ENCODE measurements at regions not wholly inside any gene's neighbourhood (a gene's known extent, or its start where the extent isn't known, plus 50 kb on each side); places are given as distances from the start of the nearest gene placed in this dataset.

DNA sequence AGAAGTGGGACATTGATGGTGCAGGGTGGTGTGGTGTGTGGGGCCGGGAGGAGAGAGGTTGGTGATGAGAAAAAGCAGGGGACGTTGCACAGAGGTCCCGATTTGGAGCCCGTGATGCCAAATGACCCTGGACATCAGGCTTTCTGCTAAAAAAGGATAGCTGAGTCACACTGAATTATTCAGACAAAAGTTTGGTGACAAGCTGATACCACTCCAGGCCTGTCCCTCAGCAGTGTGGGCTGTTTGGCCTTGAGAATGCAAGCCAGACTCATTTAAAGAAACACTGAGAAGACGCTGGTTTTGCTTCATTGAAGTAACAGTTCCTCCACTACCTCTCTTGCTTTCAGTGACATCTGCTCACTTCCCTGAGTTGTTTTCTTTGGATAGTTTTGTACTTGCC, 262.1 kb upstream of the PWP1 start:
- no peaks in the 10 kb centered on the region for H3K9me3 ChIP-seq
- ATAC-seq (no peak), DNase-seq (no peak)
- H3K27ac ChIP-seq, result no peak overlapping the region
- H3K36me3 ChIP-seq, result no peaks in the 10 kb centered on the region
- H3K4me3 ChIP-seq, result no peak overlapping the region
- TF ChIP-seq, protein P1, sequence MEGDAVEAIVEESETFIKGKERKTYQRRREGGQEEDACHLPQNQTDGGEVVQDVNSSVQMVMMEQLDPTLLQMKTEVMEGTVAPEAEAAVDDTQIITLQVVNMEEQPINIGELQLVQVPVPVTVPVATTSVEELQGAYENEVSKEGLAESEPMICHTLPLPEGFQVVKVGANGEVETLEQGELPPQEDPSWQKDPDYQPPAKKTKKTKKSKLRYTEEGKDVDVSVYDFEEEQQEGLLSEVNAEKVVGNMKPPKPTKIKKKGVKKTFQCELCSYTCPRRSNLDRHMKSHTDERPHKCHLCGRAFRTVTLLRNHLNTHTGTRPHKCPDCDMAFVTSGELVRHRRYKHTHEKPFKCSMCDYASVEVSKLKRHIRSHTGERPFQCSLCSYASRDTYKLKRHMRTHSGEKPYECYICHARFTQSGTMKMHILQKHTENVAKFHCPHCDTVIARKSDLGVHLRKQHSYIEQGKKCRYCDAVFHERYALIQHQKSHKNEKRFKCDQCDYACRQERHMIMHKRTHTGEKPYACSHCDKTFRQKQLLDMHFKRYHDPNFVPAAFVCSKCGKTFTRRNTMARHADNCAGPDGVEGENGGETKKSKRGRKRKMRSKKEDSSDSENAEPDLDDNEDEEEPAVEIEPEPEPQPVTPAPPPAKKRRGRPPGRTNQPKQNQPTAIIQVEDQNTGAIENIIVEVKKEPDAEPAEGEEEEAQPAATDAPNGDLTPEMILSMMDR (IDR thresholded peaks at IDR 0.05), result no peak
- intact Hi-C loops (cut with DNase I), result no loop called here
- no peaks in the 10 kb centered on the region for H3K4me1 ChIP-seq
- H3K27me3 ChIP-seq (ENCODE audit: low read depth), result no peaks in the 10 kb centered on the region

DNA sequence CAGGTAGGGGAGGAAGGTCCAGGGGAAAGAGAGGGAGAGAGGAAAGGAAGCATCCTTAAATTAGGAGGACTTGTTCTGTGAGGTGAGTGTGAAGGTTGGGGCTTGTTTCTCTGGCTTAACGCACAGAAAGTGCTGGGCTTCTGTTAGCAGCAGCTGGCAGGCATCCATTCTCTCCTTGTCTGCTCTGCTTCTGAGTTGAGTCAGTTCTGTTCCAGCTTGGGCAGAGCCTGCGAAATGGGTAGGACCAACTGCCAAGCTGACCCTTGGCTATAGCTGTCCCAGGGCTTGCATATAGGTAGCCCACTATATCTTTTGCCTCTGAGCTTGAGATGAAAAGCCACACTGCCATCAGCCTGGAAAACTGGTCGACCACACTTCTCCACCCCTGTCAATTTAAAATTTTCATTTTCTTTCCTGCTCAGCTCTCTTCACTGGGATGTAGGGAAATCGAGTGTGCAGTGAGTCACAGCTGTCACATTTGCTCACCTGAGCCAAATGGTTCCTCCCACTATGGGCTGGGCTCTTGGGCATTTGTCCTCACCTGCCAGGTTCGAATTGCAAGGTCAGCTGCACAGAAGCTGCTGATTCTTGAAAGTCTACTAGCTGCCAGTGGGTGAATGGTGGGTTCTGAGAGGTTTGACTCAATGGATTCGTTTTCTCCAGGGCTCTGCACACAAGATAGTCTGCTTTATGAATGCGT, 256.4 kb upstream of the PWP1 start:
- DNase-seq (no peak), ATAC-seq (no peak)
- Histone ChIP-seq H3K9me3 (no peaks in the 10 kb centered on the region), H3K4me3 (no peak overlapping the region), H3K36me3 (no peaks in the 10 kb centered on the region), H3K27me3 (ENCODE audit: low read depth) (no peaks in the 10 kb centered on the region), H3K4me1 (no peaks in the 10 kb centered on the region), H3K27ac (no peak overlapping the region)
- TF ChIP-seq, protein P1 (IDR thresholded peaks at IDR 0.05), result no peak
- intact Hi-C loops (cut with DNase I), result no loop called here

DNA sequence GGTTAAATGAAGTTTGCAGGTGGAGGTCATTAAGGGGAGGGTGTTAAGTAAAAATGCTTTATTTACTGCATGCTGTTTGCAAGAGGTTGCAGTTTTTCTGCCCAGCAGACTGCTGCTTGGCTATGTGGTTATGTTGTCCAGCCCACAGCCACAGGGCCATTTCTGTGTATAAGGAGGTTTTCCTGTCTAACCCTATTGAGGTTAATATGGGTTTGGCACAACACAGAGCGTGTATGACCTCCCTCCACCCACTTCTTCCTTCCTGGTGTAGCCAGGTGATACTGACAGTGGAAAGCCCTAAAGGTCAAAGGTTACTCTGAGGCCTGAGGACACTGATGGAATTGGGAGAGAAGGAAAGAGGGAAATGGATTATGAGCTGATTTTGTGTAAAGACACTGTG, 253.7 kb upstream of the PWP1 start:
- intact Hi-C loops (cut with DNase I), result no loop called here

DNA sequence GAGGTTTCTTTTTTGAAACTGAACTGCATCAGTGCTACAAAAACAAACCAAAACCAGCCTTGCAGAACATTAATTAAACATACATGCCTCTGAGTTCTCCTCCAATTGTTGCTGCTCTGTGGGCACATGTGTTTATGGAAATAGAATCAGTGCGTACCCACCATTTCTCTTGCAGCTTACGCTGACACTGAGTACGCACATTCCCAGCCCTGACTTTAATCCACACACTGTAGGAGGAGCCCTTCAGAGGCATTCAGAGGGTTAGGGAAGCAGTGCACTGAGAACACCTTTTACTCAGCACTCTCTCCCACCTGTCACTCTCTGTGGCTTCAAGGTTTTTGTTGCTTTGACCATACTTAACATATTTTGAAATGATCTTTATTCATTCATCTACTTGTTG, 250.5 kb upstream of the PWP1 start:
- Histone ChIP-seq H3K4me1 (no peaks in the 10 kb centered on the region), H3K4me3 (no peak overlapping the region), H3K27ac (no peak overlapping the region), H3K9me3 (no peaks in the 10 kb centered on the region), H3K27me3 (ENCODE audit: low read depth) (no peaks in the 10 kb centered on the region), H3K36me3 (no peaks in the 10 kb centered on the region)
- no peak for ATAC-seq
- no peak for DNase-seq
- TF ChIP-seq, protein P1 (IDR thresholded peaks at IDR 0.05), result no peak
- intact Hi-C loops (cut with DNase I), result no loop called here

More for the DNA sequence above, 253.7 kb upstream of the PWP1 start:
- Histone ChIP-seq H3K4me3 (no peak overlapping the region), H3K9me3 (no peaks in the 10 kb centered on the region), H3K27ac (no peak overlapping the region), H3K27me3 (ENCODE audit: low read depth) (no peaks in the 10 kb centered on the region), H3K36me3 (no peaks in the 10 kb centered on the region), H3K4me1 (no peaks in the 10 kb centered on the region)
- TF ChIP-seq, protein P1 (IDR thresholded peaks at IDR 0.05), result no peak
- ATAC-seq (no peak), DNase-seq (no peak)

DNA sequence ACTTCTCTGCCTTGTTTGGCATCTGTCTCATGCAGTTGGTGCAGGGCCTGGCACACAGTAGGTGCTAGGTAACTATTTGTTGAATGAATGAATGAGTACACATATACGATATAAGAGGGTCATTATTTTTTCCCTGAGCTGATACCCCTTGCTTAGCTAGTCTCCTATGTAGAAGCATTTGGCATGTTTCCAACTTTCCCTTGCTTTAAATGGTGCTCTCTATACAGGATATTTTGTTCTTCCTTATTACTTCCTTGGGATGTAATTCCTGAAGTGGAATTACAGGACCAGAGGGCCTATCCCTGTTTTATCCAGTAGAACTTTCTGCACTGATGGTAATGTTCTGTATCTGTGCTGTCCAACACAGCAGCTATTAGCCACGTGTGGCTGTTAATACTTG, 250.1 kb upstream of the PWP1 start:
- Histone ChIP-seq H3K9me3 (no peaks in the 10 kb centered on the region), H3K4me3 (no peak overlapping the region), H3K27me3 (ENCODE audit: low read depth) (no peaks in the 10 kb centered on the region), H3K27ac (no peak overlapping the region), H3K4me1 (no peaks in the 10 kb centered on the region), H3K36me3 (no peaks in the 10 kb centered on the region)
- no peak for ATAC-seq
- intact Hi-C loops (cut with DNase I), result no loop called here
- no peak for DNase-seq
- TF ChIP-seq, protein P1 (IDR thresholded peaks at IDR 0.05), result no peak
